HCEC 1CT (cell line): ENCODE measurements at regions not wholly inside any gene's neighbourhood (a gene's known extent, or its start where the extent isn't known, plus 50 kb on each side); places are given as distances from the start of the nearest gene placed in this dataset.
"Not testable (repeated sequence)": the region's sequence is repeated elsewhere in the genome, so short reads cannot be mapped to it uniquely, and the experiment has no call there.

Experiments
- DNase-seq: peaks from one replicate; pipeline ENCODE4 v3.0.0-alpha.2; 2017

DNA sequence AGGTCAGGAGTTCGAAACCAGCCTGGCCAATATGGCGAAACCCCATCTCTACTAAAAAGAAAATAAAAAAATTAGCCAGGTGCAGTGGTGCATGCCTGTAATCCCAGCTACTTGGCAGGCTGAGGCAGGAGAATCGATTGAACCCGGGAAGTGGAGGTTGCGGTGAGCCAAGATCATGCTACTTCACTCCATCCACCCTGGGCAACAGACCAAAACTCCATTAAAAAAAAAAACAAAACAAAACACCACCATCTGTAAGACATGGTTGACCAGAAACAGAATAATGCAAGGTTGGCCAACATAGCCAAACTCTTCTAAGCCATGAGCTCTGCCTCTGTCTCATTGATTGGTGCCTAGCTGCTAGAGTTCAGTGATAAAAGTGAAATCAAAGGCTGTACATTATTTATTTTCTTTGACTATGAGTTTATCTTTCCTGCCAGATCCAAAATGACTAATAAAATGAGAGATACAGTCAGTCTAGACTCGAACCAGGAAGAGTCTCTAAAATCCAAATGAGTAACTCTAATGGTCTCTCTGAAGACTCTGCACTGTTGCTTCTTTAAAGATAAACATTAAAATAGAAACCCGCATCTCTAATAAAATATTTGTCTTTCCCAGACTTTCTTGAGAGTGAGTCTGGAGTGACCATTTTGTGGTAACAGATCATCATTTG, 404.7 kb downstream of the DAD1 start:
- DNase-seq, result no peak

DNA sequence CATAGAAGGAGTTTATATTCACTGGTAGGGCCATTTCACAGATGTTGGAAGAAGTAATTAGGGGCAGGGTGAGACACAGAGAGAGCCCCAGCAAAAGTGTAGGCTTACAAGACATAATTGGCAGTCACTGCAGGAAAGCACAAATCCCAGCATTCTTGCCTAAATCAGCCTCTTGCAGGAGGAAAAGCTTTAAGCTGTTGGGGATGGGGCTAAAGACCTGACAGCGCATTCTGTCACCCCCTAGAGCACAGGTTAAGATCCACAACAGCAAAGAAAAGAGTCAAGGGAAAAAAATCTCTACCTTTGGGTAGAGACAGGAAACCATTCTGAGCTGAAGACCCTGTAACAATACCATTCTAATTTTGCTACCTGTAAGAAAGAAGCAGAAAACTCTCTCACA, 409.0 kb downstream of the DAD1 start:
- DNase-seq, result no peak

DNA sequence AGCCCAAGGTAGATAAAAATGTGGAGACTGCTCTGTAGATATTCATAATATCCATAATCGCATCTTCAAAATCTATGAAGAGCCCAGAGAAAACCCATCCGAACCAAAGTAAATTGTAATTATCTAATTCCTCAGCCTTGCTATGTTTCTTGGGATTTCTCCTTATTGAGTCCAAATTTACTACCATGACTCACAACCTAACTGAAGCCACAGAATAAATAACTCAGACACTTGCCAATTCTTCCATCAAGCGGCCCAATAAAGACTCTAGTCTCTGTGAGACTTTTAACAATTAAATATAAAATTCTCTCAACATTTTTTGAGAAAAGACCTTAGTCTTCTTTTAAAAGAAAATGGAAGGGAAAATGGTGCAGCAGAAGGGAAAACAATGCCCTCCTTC, 409.8 kb downstream of the DAD1 start:
- no peak for DNase-seq

DNA sequence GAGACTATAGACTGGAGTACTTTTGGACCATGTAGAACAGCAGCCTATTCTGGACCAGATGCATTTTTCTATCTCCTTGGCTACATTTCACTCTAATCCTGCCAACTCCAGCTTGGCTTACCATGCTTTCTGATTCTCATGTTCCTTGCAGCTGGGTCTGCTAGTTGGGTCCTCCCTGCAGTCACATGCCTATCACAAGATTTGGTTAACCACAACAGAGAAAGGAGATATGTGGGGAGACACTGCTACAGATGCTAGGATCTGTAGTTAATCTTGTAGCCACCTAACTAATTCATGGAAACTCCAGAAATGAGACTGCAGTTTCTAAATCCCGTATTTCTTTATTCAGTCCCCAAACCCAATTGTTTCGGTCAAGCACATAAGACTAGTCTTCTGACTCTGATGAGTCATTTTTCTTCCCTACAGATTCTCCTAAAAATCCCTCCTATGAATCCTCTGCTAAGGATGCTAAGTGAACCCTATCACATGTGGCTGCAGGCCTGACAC, 410.6 kb downstream of the DAD1 start:
- no peak for DNase-seq

DNA sequence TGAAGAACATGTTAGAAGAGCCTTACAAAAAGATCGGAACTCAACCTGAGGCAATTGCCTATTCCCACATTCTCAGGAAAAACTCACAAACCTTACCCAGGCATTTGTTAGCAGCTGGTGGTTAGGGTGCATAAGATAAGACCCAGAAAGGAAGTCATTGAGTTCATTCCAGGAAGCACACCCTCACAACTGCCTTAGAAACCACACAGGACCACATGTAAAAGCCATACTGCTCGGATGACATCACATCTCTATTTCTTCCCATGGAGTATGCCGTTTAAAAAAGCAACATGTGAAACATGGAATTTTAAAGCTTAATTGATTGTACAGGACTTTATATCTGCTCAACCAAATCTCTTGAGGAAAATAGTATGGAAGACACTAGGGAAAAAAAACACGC, 411.2 kb downstream of the DAD1 start:
- DNase-seq, result no peak

DNA sequence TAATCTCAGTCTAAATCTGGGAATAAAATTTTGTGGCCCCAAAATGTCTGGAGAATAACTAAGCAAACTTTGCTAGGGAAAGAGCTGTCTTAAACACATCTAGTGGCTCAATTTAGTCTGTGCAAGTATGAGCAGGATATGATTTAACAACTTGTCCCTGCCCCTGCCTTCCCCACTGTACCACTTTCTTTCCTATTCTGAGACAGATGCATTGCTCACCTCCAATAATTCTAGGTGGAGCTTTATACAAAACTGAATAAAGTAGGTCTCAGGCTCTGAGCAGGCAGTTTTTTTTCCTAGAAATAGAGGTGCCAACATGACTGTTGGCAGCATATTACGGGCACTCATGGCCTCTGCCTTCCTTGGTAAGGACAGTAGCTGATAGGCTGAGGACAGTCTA, 412.1 kb downstream of the DAD1 start:
- DNase-seq, result no peak

DNA sequence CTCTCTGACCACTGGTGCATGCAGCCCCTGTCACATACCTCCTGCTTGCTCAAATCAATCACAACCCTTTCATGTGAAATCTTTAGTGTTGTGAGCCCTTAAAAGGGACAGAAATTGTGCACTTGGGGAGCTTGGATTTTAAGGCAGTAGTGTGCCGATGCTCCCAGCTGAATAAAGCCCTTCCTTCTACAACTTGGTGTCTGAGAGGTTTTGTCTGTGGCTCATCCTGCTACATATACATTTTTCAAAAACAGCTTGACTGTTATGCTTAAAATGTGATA, 413.8 kb downstream of the DAD1 start:
- DNase-seq, result not testable (repeated sequence)

DNA sequence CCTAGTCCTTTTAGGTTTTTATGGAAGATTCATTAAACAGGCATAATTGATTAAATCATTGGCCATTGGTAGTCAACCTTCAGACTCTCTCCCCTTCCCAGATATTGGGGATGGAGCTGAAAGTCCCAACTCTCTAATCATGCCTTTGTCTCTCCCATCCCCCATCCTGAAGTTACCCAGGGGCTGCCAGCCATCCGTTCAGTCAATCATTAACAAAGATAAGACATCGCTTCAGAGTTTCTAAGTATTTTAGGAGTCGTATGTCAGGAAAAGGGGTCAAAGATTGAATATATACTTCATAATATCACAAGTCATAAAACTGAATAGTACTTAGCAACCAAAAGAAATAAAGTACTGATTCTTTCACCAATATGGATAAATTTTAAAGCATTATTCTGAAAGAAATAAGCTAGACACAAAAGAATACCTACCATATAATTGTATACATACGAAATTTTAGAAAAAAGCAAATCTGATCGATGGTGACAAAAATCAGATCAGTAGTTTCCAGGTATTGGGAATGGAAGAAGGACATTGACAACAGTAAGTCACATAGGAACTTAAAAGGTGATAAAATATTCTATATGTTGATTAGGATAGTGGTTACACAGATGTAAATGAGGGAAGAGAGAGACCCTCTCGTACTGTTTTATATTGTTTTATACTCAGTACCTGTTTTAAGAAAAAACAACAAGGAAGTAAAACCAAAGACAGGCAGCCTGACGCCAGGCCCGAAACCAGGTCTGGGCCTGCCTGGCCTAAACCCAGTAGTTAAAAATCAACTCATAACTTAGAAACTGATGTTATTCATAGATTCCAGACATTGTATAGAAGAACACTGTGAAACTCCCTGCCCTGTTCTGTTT, 414.4 kb downstream of the DAD1 start:
- no peak for DNase-seq

DNA sequence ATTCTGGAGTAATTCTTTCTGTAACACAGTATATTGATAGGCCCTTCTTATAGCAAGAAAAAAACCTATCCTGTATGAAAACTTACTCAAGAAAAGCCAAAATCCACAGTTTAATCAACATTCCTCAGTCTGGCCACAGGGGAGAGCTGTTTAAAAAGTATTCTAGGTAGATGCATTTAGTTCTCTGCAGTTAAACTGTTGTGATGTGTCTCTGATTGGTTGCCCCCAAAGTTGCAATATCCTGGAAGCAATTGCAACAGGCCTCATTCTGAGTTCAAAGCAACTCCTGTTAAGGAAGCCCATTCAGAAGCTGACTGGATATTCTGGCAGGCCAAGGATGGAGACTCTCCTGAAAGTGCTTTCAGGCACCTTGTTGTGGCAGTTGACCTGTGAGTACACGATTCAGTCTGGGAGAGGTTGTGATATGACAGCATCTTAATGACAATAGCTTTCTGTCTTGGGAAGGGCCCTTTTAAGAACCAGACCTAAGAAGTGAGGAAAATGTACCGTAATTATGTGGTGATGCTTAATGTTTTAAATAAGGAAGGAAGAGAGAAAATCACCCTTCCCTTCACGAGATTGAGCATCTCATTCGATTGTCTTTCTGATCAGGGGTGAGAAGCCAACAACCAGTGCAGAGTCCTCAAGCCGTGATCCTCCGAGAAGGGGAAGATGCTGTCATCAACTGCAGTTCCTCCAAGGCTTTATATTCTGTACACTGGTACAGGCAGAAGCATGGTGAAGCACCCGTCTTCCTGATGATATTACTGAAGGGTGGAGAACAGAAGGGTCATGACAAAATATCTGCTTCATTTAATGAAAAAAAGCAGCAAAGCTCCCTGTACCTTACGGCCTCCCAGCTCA, 420.7 kb downstream of the DAD1 start:
- no peak for DNase-seq

DNA sequence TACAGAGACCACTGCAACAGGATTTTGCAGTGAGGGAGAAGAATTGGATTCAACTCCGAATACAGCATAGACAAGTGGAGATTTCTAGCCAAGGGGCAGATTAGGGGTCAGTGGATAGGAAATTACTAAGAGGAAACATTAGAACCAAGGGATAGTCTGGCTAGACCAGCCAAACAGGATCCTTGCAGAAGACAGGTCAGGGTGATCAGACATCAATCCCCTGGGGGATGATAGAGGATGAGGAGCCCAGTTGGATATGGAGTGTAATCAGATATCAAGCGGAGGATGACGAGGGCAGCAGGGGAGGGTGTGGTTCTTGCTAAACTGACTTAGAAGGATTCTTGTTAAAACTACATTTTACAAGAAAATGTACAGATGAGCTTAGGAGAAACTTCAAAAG, 424.4 kb downstream of the DAD1 start:
- no peak for DNase-seq

DNA sequence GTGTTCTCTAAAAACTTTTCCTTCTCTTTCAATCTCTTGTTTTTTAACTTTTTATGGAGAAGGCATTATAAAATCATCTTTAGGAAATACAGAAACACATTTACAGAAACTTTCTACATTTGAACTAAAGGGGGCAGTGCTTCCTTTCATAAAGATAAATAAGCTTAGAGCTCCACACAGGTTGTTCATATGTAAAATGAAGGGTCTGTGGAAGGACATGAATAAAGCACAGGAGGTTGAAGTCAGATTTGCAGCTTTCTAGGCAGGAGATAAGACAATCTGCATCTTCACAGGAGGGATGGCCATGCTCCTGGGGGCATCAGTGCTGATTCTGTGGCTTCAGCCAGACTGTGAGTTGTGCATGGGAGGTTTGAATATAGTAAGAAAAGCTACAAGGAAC, 426.0 kb downstream of the DAD1 start:
- no peak for DNase-seq

DNA sequence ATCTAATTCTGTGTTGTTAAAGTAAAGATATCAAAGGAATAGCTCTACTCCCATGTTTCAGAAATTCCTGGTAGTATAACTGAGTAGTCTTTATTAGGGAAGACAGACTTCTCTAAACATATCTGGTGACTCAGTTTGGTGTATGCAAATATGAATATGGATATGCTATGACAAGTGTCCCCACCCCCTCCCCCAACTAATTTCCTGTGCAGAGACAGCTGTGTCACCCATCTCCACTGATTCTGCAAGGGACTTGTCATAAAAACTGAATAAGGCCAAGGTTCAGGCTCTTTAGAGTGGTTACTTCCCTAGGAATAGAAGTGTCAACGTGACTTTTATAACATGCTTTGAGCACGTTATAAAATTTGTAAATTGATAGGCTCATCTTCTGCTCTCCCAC, 429.1 kb downstream of the DAD1 start:
- DNase-seq, result no peak

DNA sequence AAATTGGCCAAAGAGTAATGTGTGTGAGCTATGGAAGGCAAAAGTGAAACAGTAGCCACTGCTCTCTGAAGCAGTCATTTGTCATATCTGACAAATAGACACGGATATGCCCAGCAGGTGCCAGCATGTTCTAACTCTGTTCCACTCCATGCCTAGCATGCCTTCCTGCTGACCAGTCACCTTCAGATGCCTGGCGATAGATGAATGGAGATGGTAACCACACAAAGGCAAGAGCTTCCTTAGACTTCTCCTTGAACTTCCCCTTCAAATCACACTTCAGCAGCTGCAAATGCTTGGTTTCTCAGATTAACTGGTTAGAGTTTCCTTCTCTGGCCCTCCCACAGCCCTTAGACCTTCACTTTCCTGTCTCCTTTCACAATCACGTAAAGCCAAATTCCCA, 429.9 kb downstream of the DAD1 start:
- DNase-seq, result no peak

DNA sequence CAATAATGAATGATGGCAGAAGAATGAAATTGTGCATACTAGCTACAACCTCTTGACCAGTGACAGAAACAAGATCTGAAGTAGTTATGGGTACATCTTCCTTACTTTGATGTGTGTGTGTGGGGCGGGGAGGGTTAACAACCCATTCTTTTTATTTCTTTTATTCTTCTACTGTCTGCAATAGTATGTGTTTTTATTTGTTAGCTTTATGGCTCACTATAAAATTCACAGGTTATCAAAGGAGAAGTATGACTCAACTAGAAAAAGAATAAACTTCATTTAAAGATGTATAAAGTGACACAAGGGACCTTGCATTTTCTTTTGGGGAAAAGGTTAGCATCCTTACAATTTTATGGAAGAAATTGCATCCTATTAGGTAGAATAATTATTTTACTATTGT, 430.5 kb downstream of the DAD1 start:
- DNase-seq, result no peak

DNA sequence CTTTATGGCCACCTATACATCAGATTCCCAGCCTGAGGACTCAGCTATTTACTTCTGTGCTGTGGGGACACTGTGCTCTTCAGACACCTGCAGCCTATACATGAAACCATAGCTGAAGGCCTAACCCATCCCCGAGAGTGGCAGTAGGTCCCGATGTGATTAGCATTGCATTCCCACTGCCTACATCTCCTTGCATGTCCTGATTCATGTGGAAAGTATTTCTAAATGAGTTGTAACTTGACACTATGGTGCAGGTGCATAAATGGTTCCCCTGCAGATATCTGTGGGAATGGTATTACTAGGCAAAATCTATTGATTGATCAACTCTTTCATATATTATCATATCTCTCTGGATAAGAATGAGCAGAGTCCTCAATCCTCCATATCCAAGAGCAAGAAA, 433.5 kb downstream of the DAD1 start:
- DNase-seq, result no peak

DNA sequence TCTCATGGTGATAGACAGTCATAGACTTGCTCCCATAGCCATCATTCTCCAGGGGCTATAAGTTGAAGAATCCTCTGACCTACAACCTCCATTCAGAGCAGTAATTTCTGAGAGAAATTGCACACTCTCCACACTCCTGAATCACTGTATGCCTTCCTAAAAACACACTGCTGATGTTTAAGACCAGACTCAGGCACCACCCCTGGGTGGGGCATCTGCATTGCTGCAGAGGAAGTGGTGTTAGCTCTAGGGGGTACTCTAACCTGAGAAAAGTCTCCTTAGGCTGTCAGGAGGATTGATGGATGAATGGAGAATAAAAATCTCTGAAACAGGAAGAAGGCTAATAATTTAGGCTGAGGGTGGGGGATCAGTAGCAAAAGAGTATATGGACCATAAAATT, 436.1 kb downstream of the DAD1 start:
- no peak for DNase-seq

DNA sequence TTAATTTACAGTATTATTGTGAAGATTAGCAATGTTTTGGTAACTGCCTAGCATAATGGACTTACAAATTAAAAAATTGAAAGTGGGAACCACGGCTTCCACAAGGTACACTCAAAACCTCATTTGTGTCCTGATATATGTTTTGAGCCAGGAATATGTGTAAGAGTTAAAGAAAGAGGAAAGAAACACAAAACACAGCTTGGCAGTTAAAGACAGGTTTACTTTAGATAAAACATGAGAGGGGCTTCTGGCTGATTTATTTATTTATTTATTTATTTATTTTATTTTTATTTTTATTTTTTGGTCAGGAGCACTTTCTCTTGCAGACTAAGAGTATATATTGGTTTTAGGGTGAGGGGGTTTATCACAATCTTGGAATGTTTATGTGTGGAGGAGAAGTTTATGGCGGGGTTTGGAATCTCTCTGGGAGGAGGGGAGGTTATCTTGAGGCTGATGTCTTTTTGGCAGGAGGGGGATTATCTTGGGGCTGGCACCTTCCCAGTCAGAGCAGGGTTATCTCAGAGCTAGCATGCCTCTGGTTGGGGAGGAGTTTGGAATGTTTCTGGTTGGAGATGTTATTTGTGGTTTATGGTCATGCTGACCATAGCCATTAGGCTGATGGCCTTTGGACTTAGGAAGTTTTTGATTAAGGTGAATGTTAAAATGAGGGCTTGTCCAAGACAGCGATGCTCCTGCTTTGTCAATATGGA, 436.7 kb downstream of the DAD1 start:
- no peak for DNase-seq

DNA sequence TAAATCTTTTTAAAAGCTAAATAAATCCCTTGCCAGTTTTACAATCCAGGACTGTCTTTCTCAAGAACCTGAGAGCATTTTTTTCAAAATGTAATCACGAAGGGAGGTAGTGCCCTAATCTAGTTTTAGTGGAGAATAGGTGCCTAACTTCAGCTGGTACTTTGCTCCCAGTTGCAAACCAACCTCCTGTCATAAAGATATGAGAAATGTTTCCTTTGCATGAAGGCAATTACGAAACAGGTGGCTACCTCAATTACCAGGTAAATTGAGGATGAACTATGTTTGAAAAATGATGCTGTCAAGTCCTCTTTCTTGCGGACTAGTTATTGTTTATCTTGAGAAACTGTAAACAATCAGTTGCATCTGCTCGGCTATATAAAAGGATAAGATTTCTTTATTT, 437.9 kb downstream of the DAD1 start:
- DNase-seq, result no peak

DNA sequence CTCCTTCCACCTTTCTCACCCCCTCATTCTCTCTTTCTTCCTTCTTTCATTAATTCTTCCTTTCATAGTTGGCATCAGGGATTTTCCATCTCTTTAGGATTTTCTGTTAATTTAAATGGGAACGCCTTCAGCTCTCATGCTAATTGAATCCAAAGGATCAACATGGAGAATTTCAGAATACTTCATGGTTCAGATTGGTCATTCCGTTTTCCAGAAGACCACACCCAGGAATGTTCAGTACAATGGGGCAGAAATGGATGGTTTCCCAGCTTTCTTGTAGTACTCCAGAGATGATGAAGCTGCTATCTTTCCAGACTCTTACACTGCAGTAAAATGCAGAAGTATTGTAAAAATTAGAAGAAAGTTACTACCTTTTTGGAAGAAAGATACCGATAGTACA, 440.0 kb downstream of the DAD1 start:
- no peak for DNase-seq

DNA sequence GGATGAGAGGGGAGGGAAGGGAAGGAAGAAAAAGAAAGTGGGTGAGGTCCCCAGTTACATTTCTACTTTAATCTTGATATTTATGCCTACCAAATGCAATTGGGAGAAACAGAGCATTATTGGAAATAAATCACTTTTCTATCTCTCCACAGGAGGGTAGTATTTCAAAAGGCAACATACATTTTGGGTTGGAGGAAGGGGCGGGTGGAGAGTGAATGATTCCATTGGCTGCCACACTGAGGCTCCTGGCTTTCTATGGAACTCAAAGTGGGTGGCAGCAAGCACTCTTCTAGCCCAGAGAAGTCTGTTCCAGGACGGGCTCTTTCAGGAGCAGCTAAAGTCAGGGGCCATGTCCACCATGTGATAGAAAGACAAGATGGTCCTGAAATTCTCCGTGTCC, 441.3 kb downstream of the DAD1 start:
- no peak for DNase-seq

DNA sequence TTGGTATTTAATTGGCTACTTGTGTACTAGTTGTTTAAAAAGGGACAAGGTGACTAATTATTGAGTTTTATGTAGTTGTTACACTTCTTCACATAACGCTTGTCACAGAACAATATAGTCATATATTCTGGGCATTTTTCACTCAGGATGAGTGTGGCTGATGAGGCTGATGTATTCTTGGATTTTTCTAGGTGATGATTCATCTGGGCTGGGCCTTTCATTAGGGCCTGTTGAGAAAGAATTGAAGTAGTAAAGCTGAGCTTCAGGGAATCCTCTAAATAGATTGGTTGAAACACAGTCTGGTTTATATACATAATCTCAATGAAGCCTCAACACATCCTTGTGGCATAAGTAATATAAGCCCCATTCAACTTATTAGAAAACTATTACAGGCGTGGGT, 445.7 kb downstream of the DAD1 start:
- no peak for DNase-seq

DNA sequence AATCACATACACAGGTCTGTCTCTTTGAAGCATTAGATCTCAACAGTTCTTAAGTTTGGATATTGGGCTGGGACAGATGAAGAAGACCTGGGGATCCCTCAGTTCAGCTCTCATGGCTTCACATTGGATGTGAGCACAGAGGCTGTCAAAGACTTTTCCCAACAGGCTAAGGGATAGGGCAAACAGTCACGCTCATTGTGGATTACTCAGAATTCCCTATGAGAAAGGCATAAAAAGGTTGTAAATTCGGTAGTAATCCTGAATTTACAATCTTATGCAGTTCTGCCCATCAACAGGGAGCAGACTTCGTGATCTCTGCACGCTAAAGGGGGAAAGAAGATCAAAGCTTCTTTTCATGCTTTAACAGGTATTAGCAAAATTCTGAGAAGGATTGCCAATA, 448.4 kb downstream of the DAD1 start:
- DNase-seq, result no peak
